NB4 (cell line): ENCODE measurements at regions not wholly inside any gene's neighbourhood (a gene's known extent, or its start where the extent isn't known, plus 50 kb on each side); places are given as distances from the start of the nearest gene placed in this dataset.
"Not testable (repeated sequence)": the region's sequence is repeated elsewhere in the genome, so short reads cannot be mapped to it uniquely, and the experiment has no call there.

Source experiments
- DNase-seq: peaks from one replicate; pipeline ENCODE4 v3.0.0; 2010; ENCODE audit warnings: low read depth
- H3K4me3 ChIP-seq: one replicate; pipeline ENCODE4 v1.5.1; 2011; ENCODE audit warnings: mild to moderate bottlenecking, low read depth, low read length, moderate library complexity
- CTCF ChIP-seq: IDR thresholded peaks from one replicate; pipeline ENCODE4 v1.5.1; 2012; ENCODE audit warnings: low read depth, low read length
- MAX ChIP-seq: IDR thresholded peaks from 2 replicates; pipeline ENCODE4 v1.6.1; 2011; ENCODE audit warnings: low read depth, low read length
- MYC ChIP-seq: IDR thresholded peaks from 2 replicates; pipeline ENCODE4 v1.6.1; 2011; ENCODE audit warnings: low read depth, low read length
- POLR2A ChIP-seq: IDR thresholded peaks from 2 replicates; pipeline ENCODE4 v1.6.1; 2011; ENCODE audit warnings: mild to moderate bottlenecking; ENCODE audit not compliant: insufficient read length; ENCODE audit errors: extremely low read depth

- no peak for DNase-seq
- TF ChIP-seq CTCF (no peak), MYC (no peak), POLR2A (no peak), MAX (no peak)
- no peak overlapping the region for H3K4me3 ChIP-seq
Observed at GRCh38 chr5:17999858-18000257, 365.6 kb downstream of the TAF11L14 start.

- no peak for TF ChIP-seq CTCF
- TF ChIP-seq MAX, result no peak
- no peak for TF ChIP-seq POLR2A
- TF ChIP-seq MYC, result no peak
- peak; percentile 62 for DNase-seq
- no peak overlapping the region for H3K4me3 ChIP-seq
Observed at GRCh38 chr5:18000744-18001143, 366.5 kb downstream of the TAF11L14 start.

- H3K4me3 ChIP-seq, result no peak overlapping the region
- DNase-seq, result no peak
- TF ChIP-seq CTCF (no peak), MAX (no peak), POLR2A (no peak), MYC (no peak)
Observed at GRCh38 chr5:18003312-18003711, 369.1 kb downstream of the TAF11L14 start.

GRCh38 chr5:18003784-18004183, 369.5 kb downstream of the TAF11L14 start:
- no peak overlapping the region for H3K4me3 ChIP-seq
- no peak for DNase-seq
- TF ChIP-seq MYC, result no peak
- no peak for TF ChIP-seq CTCF
- no peak for TF ChIP-seq POLR2A
- TF ChIP-seq MAX, result no peak

GRCh38 chr5:18006235-18006634, 372.0 kb downstream of the TAF11L14 start:
- not testable (repeated sequence) for DNase-seq, H3K4me3 ChIP-seq

- DNase-seq, result no peak
- no peak overlapping the region for H3K4me3 ChIP-seq
- no peak for TF ChIP-seq POLR2A
- TF ChIP-seq CTCF, result no peak
- no peak for TF ChIP-seq MYC
- no peak for TF ChIP-seq MAX
Observed at GRCh38 chr5:18008940-18009339, 374.7 kb downstream of the TAF11L14 start.
